ENCODE measurements at regions not wholly inside any gene's neighbourhood (a gene's known extent, or its start where the extent isn't known, plus 50 kb on each side); places are given as distances from the start of the nearest gene placed in this dataset.

GRCh38 chr5:133704411-133704810 lies 92.1 kb upstream of the FSTL4 start:
- no peak for DNase-seq

- DNase-seq: no peak
These were observed 91.6 kb upstream of the FSTL4 start for GRCh38 chr5:133703935-133704334.

GRCh38 chr5:133702791-133703770 lies 90.7 kb upstream of the FSTL4 start:
- no peak for DNase-seq

GRCh38 chr5:133701871-133702270 lies 89.5 kb upstream of the FSTL4 start:
- DNase-seq: no peak

GRCh38 chr5:133700251-133700650 lies 87.9 kb upstream of the FSTL4 start:
- DNase-seq: no peak

- no peak for DNase-seq
These were observed 86.5 kb upstream of the FSTL4 start for GRCh38 chr5:133698646-133699526.

- DNase-seq: no peak
These were observed 85.9 kb upstream of the FSTL4 start for GRCh38 chr5:133698259-133698554.

- no peak for DNase-seq
These were observed 85.4 kb upstream of the FSTL4 start for GRCh38 chr5:133697536-133698258.

GRCh38 chr5:133696782-133697507 lies 84.6 kb upstream of the FSTL4 start:
- DNase-seq: no peak

- DNase-seq: no peak
These were observed 83.8 kb upstream of the FSTL4 start for GRCh38 chr5:133696006-133696584.

GRCh38 chr5:133694181-133694831 lies 82.0 kb upstream of the FSTL4 start:
- DNase-seq: no peak

GRCh38 chr5:133691448-133691847 lies 79.1 kb upstream of the FSTL4 start:
- DNase-seq: no peak

GRCh38 chr5:133690746-133691145 lies 78.4 kb upstream of the FSTL4 start:
- DNase-seq: no peak

- DNase-seq: no peak
These were observed 76.0 kb upstream of the FSTL4 start for GRCh38 chr5:133688391-133688790.

GRCh38 chr5:133687212-133688061 lies 75.1 kb upstream of the FSTL4 start:
- DNase-seq: no peak

GRCh38 chr5:133686566-133686965 lies 74.2 kb upstream of the FSTL4 start:
- no peak for DNase-seq

GRCh38 chr5:133685402-133686018 lies 73.2 kb upstream of the FSTL4 start:
- DNase-seq: no peak

- DNase-seq: no peak
These were observed 71.6 kb upstream of the FSTL4 start for GRCh38 chr5:133683646-133684596.

GRCh38 chr5:133682451-133682850 lies 70.1 kb upstream of the FSTL4 start:
- no peak for DNase-seq
